Mesothelial cell of epicardium (in vitro differentiated cells): ENCODE measurements at regions not wholly inside any gene's neighbourhood (a gene's known extent, or its start where the extent isn't known, plus 50 kb on each side); places are given as distances from the start of the nearest gene placed in this dataset.

Experiments used
- DNase-seq, 2 experiments: peaks; one replicate each; pipeline ENCODE4 v3.0.0; 2021; ENCODE audit warnings: low spot score in 2 of 2; ENCODE audit not compliant: unreplicated experiment in 2 of 2
- H3K27ac Mint-ChIP-seq: 2 replicates; pipeline ENCODE4 v1.8.0; 2021; ENCODE audit warnings: mixed read lengths
- H3K27me3 Mint-ChIP-seq: 2 replicates; pipeline ENCODE4 v1.8.0; 2021; ENCODE audit warnings: low read depth, mixed read lengths
- H3K36me3 Mint-ChIP-seq: 2 replicates; pipeline ENCODE4 v1.8.0; 2021; ENCODE audit warnings: mixed read lengths
- H3K4me1 Mint-ChIP-seq: 2 replicates; pipeline ENCODE4 v1.8.0; 2021; ENCODE audit warnings: mixed read lengths
- H3K4me3 Mint-ChIP-seq: 2 replicates; pipeline ENCODE4 v1.8.0; 2021; ENCODE audit warnings: mild to moderate bottlenecking, moderate library complexity, mixed read lengths
- H3K9me3 Mint-ChIP-seq: 2 replicates; pipeline ENCODE4 v1.8.0; 2021; ENCODE audit warnings: mixed read lengths
- CTCF ChIP-seq: fragments of 200-600 bp; sonication (generic); IDR thresholded peaks from one replicate; pipeline ENCODE4 v1.5.0; 2021; ENCODE audit warnings: antibody characterized with exemption; ENCODE audit not compliant: unreplicated experiment

GRCh38 chr5:57559110-57559635 is 76.6 kb upstream of the ACTBL2 start:
- no peak overlapping the region for H3K27ac Mint-ChIP-seq
- H3K4me3 Mint-ChIP-seq = no peak overlapping the region
- no peaks in the 10 kb centered on the region for H3K27me3 Mint-ChIP-seq
- H3K9me3 Mint-ChIP-seq = peaks cover 6% of the 10 kb centered on the region
- H3K4me1 Mint-ChIP-seq = peaks cover 19% of the 10 kb centered on the region
- no peak for DNase-seq
- H3K36me3 Mint-ChIP-seq = no peaks in the 10 kb centered on the region
- no peak for TF ChIP-seq CTCF

GRCh38 chr5:57552033-57552432 is 69.4 kb upstream of the ACTBL2 start:
- no peaks in the 10 kb centered on the region for H3K4me1 Mint-ChIP-seq
- H3K9me3 Mint-ChIP-seq = peaks cover 22% of the 10 kb centered on the region
- H3K27ac Mint-ChIP-seq = no peak overlapping the region
- H3K4me3 Mint-ChIP-seq = no peak overlapping the region
- no peaks in the 10 kb centered on the region for H3K27me3 Mint-ChIP-seq
- no peak for DNase-seq
- no peaks in the 10 kb centered on the region for H3K36me3 Mint-ChIP-seq
- TF ChIP-seq CTCF = no peak

- Mint-ChIP-seq H3K9me3 (peaks cover 22% of the 10 kb centered on the region), H3K4me1 (no peaks in the 10 kb centered on the region), H3K36me3 (no peaks in the 10 kb centered on the region), H3K4me3 (no peak overlapping the region), H3K27ac (no peak overlapping the region), H3K27me3 (no peaks in the 10 kb centered on the region)
- TF ChIP-seq CTCF = no peak
- DNase-seq = no peak
Measured at GRCh38 chr5:57551251-57551650, 68.6 kb upstream of the ACTBL2 start.

- TF ChIP-seq CTCF = no peak
Measured at GRCh38 chr5:57550132-57550531, 67.5 kb upstream of the ACTBL2 start.

GRCh38 chr5:57549566-57549965 is 67.0 kb upstream of the ACTBL2 start:
- no peak overlapping the region for H3K4me3 Mint-ChIP-seq
- H3K27ac Mint-ChIP-seq = no peak overlapping the region
- DNase-seq = no peak
- no peaks in the 10 kb centered on the region for H3K4me1 Mint-ChIP-seq
- H3K27me3 Mint-ChIP-seq = no peaks in the 10 kb centered on the region
- no peaks in the 10 kb centered on the region for H3K36me3 Mint-ChIP-seq
- H3K9me3 Mint-ChIP-seq = peaks cover 33% of the 10 kb centered on the region
- no peak for TF ChIP-seq CTCF

More at GRCh38 chr5:57550132-57550531, 67.5 kb upstream of the ACTBL2 start:
- no peaks in the 10 kb centered on the region for H3K27me3 Mint-ChIP-seq
- H3K9me3 Mint-ChIP-seq = peaks cover 28% of the 10 kb centered on the region
- H3K27ac Mint-ChIP-seq = no peak overlapping the region
- DNase-seq = no peak
- H3K36me3 Mint-ChIP-seq = no peaks in the 10 kb centered on the region
- no peak overlapping the region for H3K4me3 Mint-ChIP-seq
- H3K4me1 Mint-ChIP-seq = no peaks in the 10 kb centered on the region

DNA sequence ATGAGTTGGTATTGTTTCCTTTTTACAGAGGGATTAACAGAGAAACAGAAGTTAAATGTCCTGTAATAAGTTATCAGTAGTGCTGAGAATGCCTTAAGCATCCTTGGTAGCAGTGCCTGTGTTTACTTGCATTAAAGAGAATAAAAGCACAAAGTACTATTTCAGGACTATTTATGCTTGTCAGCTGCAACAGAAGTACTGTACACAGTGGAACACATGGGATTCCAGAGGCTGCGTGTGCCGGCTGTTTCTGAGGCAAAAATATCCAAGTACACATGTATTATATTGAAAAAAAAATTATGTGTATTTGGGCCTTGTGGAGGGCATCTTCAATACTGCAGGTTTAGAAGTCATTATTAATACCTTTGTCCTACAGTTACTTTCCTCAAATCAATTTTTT is 58.2 kb upstream of the ACTBL2 start:
- peaks cover 20% of the 10 kb centered on the region for H3K4me1 Mint-ChIP-seq

More for the DNA sequence above, 58.2 kb upstream of the ACTBL2 start:
- Mint-ChIP-seq H3K27me3 (no peaks in the 10 kb centered on the region), H3K36me3 (no peaks in the 10 kb centered on the region), H3K4me3 (no peak overlapping the region), H3K27ac (no peak overlapping the region), H3K9me3 (peaks cover 15% of the 10 kb centered on the region)
- TF ChIP-seq CTCF = no peak
- no peak for DNase-seq
